ENCODE measurements at regions not wholly inside any gene's neighbourhood (a gene's known extent, or its start where the extent isn't known, plus 50 kb on each side); places are given as distances from the start of the nearest gene placed in this dataset.

- H3K27ac Mint-ChIP-seq, result no peak overlapping the region
- H3K27me3 Mint-ChIP-seq, result peaks cover 0 to 3% of the 10 kb centered on the region in 2 donors
- H3K9me3 Mint-ChIP-seq, result no peaks in the 10 kb centered on the region
- ATAC-seq (no peak), DNase-seq (ENCODE audit: low spot score) (no peak)
- no peak overlapping the region for H3K4me3 Mint-ChIP-seq
- peaks cover 0 to 3% of the 10 kb centered on the region in 2 donors for H3K4me1 Mint-ChIP-seq (ENCODE audit: low read depth in 2 of 2)
- no peaks in the 10 kb centered on the region for H3K36me3 Mint-ChIP-seq
These were observed 472.1 kb upstream of the TSHZ3 start for GRCh38 chr19:31821346-31821745.

- no peak overlapping the region for H3K27ac Mint-ChIP-seq
- H3K27me3 Mint-ChIP-seq, result peaks cover 6 to 8% of the 10 kb centered on the region in 2 donors
- no peaks in the 10 kb centered on the region for H3K36me3 Mint-ChIP-seq
These were observed 476.2 kb upstream of the TSHZ3 start for GRCh38 chr19:31825134-31826094.

DNA sequence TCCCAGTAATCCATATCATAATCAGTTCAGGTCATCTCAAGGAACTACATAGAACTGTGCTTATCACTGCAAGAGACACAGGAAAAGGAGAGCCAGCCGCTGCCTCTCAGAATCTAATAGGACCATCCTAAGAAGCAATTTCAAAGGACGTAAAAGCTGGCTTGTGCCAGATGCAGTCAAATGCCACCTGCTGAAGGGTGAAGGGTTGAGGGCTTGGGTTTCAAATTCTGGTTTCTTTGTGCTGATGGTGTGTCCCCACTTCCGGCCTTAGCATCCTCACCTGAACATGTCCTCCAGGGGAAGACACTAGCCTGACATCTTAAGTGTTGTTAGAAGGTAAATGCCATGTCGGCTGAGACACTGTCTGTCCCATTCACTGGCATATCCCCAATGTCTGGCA lies 477.1 kb upstream of the TSHZ3 start:
- ATAC-seq (no peak), DNase-seq (ENCODE audit: low spot score) (no peak)
- Mint-ChIP-seq H3K4me1 (ENCODE audit: low read depth in 2 of 2) (no peaks in the 10 kb centered on the region), H3K9me3 (no peaks in the 10 kb centered on the region), H3K36me3 (no peaks in the 10 kb centered on the region), H3K27me3 (peaks cover 9 to 14% of the 10 kb centered on the region in 2 donors), H3K27ac (no peak overlapping the region), H3K4me3 (no peak overlapping the region)

More at GRCh38 chr19:31825134-31826094, 476.2 kb upstream of the TSHZ3 start:
- no peaks in the 10 kb centered on the region for H3K4me1 Mint-ChIP-seq (ENCODE audit: low read depth in 2 of 2)
- H3K4me3 Mint-ChIP-seq, result no peak overlapping the region
- ATAC-seq (peak in 1 of 2 donors; percentile 28), DNase-seq (ENCODE audit: low spot score) (no peak)
- H3K9me3 Mint-ChIP-seq, result no peaks in the 10 kb centered on the region

DNA sequence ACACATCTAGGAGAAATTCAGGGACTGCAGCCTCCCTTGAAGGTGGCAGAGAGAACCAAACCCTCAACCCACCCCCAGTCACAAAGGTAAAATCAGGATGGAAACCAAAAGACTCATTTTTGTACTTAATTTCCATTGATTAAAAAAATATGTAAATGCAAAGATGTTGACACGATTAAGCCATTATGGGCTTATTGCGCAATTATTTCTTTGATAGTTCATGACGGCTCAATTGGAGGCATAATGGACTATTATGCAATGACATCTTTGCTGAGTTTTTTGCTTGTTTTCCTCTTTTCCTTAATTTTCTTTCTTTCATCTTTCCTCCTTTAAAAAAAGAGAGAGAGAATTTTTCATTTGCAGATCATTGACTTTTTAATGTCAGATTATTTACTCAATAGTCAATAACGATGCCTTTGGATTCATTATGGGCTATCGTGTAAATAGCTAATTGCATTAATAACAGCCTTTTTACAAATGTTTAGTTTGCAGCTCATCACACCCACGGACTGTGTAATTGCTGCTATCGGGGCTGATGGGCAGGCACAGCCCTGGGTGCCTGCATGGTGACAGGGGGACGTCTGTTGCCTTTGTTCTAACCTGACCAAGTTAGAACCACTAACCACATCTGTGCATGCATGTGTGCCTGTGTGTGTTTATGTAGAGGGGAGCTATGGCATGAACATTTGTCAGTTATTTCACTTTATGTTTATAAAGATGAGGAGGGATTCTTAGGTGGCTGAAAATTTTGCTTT lies 482.4 kb upstream of the TSHZ3 start:
- H3K27me3 Mint-ChIP-seq, result peaks cover 13 to 18% of the 10 kb centered on the region in 2 donors
- ATAC-seq (no peak), DNase-seq (ENCODE audit: low spot score) (no peak)
- H3K27ac Mint-ChIP-seq, result no peak overlapping the region
- H3K9me3 Mint-ChIP-seq, result peaks cover 5% of the 10 kb centered on the region
- H3K36me3 Mint-ChIP-seq, result no peaks in the 10 kb centered on the region
- H3K4me3 Mint-ChIP-seq, result no peak overlapping the region
- no peaks in the 10 kb centered on the region for H3K4me1 Mint-ChIP-seq (ENCODE audit: low read depth in 2 of 2)

GRCh38 chr19:31832176-31832548 lies 482.9 kb upstream of the TSHZ3 start:
- DNase-seq (ENCODE audit: low spot score) (no peak), ATAC-seq (no peak)
- H3K4me1 Mint-ChIP-seq (ENCODE audit: low read depth in 2 of 2), result no peaks in the 10 kb centered on the region
- no peaks in the 10 kb centered on the region for H3K36me3 Mint-ChIP-seq
- H3K9me3 Mint-ChIP-seq, result peaks cover 5% of the 10 kb centered on the region
- H3K27me3 Mint-ChIP-seq, result peaks cover 13 to 16% of the 10 kb centered on the region in 2 donors
- H3K27ac Mint-ChIP-seq, result no peak overlapping the region
- no peak overlapping the region for H3K4me3 Mint-ChIP-seq

GRCh38 chr19:31834070-31834469 lies 484.8 kb upstream of the TSHZ3 start:
- H3K36me3 Mint-ChIP-seq, result no peaks in the 10 kb centered on the region
- H3K27me3 Mint-ChIP-seq, result peaks cover 11 to 12% of the 10 kb centered on the region in 2 donors
- no peaks in the 10 kb centered on the region for H3K4me1 Mint-ChIP-seq (ENCODE audit: low read depth in 2 of 2)
- H3K9me3 Mint-ChIP-seq, result peaks cover 5% of the 10 kb centered on the region
- no peak for ATAC-seq
- H3K4me3 Mint-ChIP-seq, result no peak overlapping the region
- no peak overlapping the region for H3K27ac Mint-ChIP-seq
- DNase-seq (ENCODE audit: low spot score), result no peak

DNA sequence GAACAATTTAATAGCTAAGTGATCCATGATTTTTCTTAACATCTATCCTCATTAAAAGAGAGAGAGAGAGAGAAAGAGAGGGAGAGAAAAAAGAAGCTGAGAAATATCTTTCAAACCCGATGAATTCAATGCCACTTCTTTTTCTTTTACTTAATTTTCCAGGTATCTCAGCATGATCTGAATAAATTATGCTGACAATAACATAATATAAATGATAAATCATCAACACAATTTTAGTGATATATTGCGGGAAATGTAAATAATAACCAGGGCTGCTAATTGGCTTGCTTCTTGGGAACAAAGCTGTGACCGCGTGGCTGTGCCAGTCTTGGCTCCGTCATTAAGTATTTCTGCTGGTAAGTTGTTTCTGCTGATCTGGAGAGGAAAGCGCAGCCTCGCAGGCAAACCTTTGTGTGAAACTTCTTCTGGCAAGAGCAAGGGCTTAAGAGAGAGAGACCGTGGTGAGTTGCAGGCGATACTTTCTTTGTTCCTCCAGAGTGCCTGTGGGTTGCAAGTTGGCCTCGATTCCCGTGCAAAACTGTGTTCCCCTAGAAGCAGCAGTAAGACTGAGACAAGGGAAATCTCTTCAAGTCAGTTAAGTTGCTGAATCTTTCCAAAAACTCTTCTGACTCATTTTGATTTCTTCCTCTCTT lies 489.1 kb upstream of the TSHZ3 start:
- Mint-ChIP-seq H3K27ac (no peak overlapping the region), H3K4me3 (no peak overlapping the region), H3K36me3 (peaks cover 7% of the 10 kb centered on the region), H3K9me3 (peaks cover 5% of the 10 kb centered on the region), H3K27me3 (peaks cover 0 to 2% of the 10 kb centered on the region in 2 donors), H3K4me1 (ENCODE audit: low read depth in 2 of 2) (no peaks in the 10 kb centered on the region)
- no peak for DNase-seq (ENCODE audit: low spot score)
- no peak for ATAC-seq

DNA sequence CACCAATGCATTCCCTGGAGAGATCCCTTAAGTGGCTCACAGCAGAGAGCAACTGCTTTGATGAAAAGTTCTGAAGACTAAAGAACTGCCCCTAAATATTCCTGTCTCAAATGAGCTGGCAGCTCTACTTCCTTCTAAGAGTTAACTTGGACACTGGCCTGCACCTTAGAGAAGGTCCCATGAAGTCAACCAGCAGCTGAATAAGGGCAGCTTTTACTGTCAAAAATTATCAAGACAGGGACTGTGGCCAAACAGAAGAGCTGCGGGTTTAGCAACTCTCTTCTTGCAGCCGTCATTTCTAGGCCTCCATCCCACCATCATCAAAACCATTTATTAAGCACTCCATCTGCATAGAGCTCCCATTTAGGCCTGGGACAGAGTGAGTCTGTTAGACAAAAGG lies 491.1 kb upstream of the TSHZ3 start:
- peaks cover 0 to 2% of the 10 kb centered on the region in 2 donors for H3K27me3 Mint-ChIP-seq
- no peak overlapping the region for H3K4me3 Mint-ChIP-seq
- no peaks in the 10 kb centered on the region for H3K9me3 Mint-ChIP-seq
- no peaks in the 10 kb centered on the region for H3K4me1 Mint-ChIP-seq (ENCODE audit: low read depth in 2 of 2)
- ATAC-seq, result no peak
- H3K27ac Mint-ChIP-seq, result no peak overlapping the region
- peaks cover 9% of the 10 kb centered on the region for H3K36me3 Mint-ChIP-seq
- no peak for DNase-seq (ENCODE audit: low spot score)

GRCh38 chr19:31841755-31842154 lies 492.5 kb upstream of the TSHZ3 start:
- ATAC-seq, result no peak
- no peak overlapping the region for H3K4me3 Mint-ChIP-seq
- peaks cover 9% of the 10 kb centered on the region for H3K36me3 Mint-ChIP-seq
- H3K27me3 Mint-ChIP-seq, result peaks cover 0 to 4% of the 10 kb centered on the region in 2 donors
- DNase-seq (ENCODE audit: low spot score), result no peak
- no peaks in the 10 kb centered on the region for H3K4me1 Mint-ChIP-seq (ENCODE audit: low read depth in 2 of 2)
- H3K9me3 Mint-ChIP-seq, result peaks cover 3% of the 10 kb centered on the region
- H3K27ac Mint-ChIP-seq, result no peak overlapping the region

DNA sequence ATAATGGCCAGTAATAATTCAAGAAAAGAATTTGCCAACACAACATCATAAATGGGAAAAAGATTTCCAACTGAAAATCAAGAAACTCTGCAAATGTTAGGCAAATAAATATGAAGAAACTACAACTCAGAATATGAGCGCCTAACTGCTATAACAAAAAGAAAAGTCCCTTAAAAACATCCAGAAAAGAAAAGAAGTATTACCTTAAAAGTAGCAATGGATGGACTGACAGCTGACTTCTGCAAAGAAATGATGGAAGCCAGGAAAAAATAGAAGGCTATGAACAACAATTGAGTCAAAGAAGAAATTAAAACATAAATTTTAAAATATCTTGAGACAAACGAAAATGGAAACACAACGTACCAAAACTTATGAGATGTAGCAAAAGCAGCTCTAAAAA lies 482.3 kb upstream of the ZNF507 start:
- DNase-seq (ENCODE audit: low spot score), result no peak
- ATAC-seq, result no peak
- peaks cover 7 to 9% of the 10 kb centered on the region in 2 donors for H3K27me3 Mint-ChIP-seq
- peaks cover 31% of the 10 kb centered on the region for H3K36me3 Mint-ChIP-seq
- no peak overlapping the region for H3K27ac Mint-ChIP-seq
- no peaks in the 10 kb centered on the region for H3K4me1 Mint-ChIP-seq (ENCODE audit: low read depth in 2 of 2)
- no peak overlapping the region for H3K4me3 Mint-ChIP-seq
- H3K9me3 Mint-ChIP-seq, result peaks cover 16% of the 10 kb centered on the region

- Mint-ChIP-seq H3K9me3 (no peaks in the 10 kb centered on the region), H3K27me3 (peaks cover 8 to 10% of the 10 kb centered on the region in 2 donors), H3K4me1 (ENCODE audit: low read depth in 2 of 2) (no peaks in the 10 kb centered on the region), H3K4me3 (no peak overlapping the region), H3K27ac (no peak overlapping the region), H3K36me3 (no peaks in the 10 kb centered on the region)
- DNase-seq (ENCODE audit: low spot score), result no peak
- ATAC-seq, result no peak
These were observed 471.1 kb upstream of the ZNF507 start for GRCh38 chr19:31874313-31874712.

GRCh38 chr19:31875591-31875990 lies 469.8 kb upstream of the ZNF507 start:
- no peak overlapping the region for H3K27ac Mint-ChIP-seq
- H3K4me3 Mint-ChIP-seq, result no peak overlapping the region
- peaks cover 8 to 10% of the 10 kb centered on the region in 2 donors for H3K27me3 Mint-ChIP-seq
- H3K9me3 Mint-ChIP-seq, result no peaks in the 10 kb centered on the region
- DNase-seq (ENCODE audit: low spot score), result no peak
- no peak for ATAC-seq
- H3K4me1 Mint-ChIP-seq (ENCODE audit: low read depth in 2 of 2), result no peaks in the 10 kb centered on the region
- H3K36me3 Mint-ChIP-seq, result no peaks in the 10 kb centered on the region

- no peaks in the 10 kb centered on the region for H3K4me1 Mint-ChIP-seq (ENCODE audit: low read depth in 2 of 2)
- no peak overlapping the region for H3K4me3 Mint-ChIP-seq
- no peaks in the 10 kb centered on the region for H3K9me3 Mint-ChIP-seq
- ATAC-seq, result no peak
- no peak for DNase-seq (ENCODE audit: low spot score)
- H3K36me3 Mint-ChIP-seq, result no peaks in the 10 kb centered on the region
- H3K27me3 Mint-ChIP-seq, result peaks cover 0 to 6% of the 10 kb centered on the region in 2 donors
- H3K27ac Mint-ChIP-seq, result no peak overlapping the region
These were observed 465.1 kb upstream of the ZNF507 start for GRCh38 chr19:31880283-31880682.

- Mint-ChIP-seq H3K4me3 (no peak overlapping the region), H3K36me3 (no peaks in the 10 kb centered on the region), H3K27ac (no peak overlapping the region), H3K9me3 (no peaks in the 10 kb centered on the region), H3K4me1 (ENCODE audit: low read depth in 2 of 2) (no peaks in the 10 kb centered on the region), H3K27me3 (peaks cover 0 to 6% of the 10 kb centered on the region in 2 donors)
- DNase-seq (ENCODE audit: low spot score) (no peak), ATAC-seq (no peak)
These were observed 463.4 kb upstream of the ZNF507 start for GRCh38 chr19:31881988-31882387.

Data from natural killer cell treated with Interleukin-12 subunit alpha and Interleukin-12 subunit beta and Interleukin-15 and Interleukin-18, amount 100 ng/mL, for 72 hours (primary cell).